GM11168 (cell line): ENCODE measurements at regions not wholly inside any gene's neighbourhood (a gene's known extent, or its start where the extent isn't known, plus 50 kb on each side); places are given as distances from the start of the nearest gene placed in this dataset.
"Not testable (repeated sequence)": the region's sequence is repeated elsewhere in the genome, so short reads cannot be mapped to it uniquely, and the experiment has no call there.

Source experiments
- in situ Hi-C: fragments of 300-500 bp; cut with MboI; formaldehyde crosslinking; loops from one replicate; pipeline ENCODE4 v1.12.0; 2022; ENCODE audit warnings: low sequenced_read_pairs; ENCODE audit not compliant: unreplicated experiment

GRCh38 chr5:135279328-135279727 lies 119.7 kb downstream of the MACROH2A1 start:
- in situ Hi-C loops: no loop called here

GRCh38 chr5:135276151-135276550 lies 122.9 kb downstream of the MACROH2A1 start:
- in situ Hi-C loops: no loop called here

GRCh38 chr5:135273212-135273611 lies 125.8 kb downstream of the MACROH2A1 start:
- in situ Hi-C loops: no loop called here

GRCh38 chr5:135272311-135272805 lies 126.7 kb downstream of the MACROH2A1 start:
- in situ Hi-C loops: no loop called here

- in situ Hi-C loops: no loop called here
These were observed 127.3 kb downstream of the MACROH2A1 start for GRCh38 chr5:135271533-135272310.

GRCh38 chr5:135269931-135270421 lies 129.1 kb downstream of the MACROH2A1 start:
- in situ Hi-C loops: no loop called here

GRCh38 chr5:135269199-135269598 lies 129.8 kb downstream of the MACROH2A1 start:
- in situ Hi-C loops: no loop called here

GRCh38 chr5:135266975-135267374 lies 132.1 kb downstream of the MACROH2A1 start:
- in situ Hi-C loops: no loop called here

- in situ Hi-C loops: no loop called here
These were observed 132.8 kb downstream of the MACROH2A1 start for GRCh38 chr5:135266303-135266635.

- in situ Hi-C loops: no loop called here
These were observed 133.3 kb downstream of the MACROH2A1 start for GRCh38 chr5:135265497-135266302.

- in situ Hi-C loops: no loop called here
These were observed 134.3 kb downstream of the MACROH2A1 start for GRCh38 chr5:135264451-135265440.

GRCh38 chr5:135263022-135263668 lies 135.9 kb downstream of the MACROH2A1 start:
- in situ Hi-C loops: no loop called here

- in situ Hi-C loops: no loop called here
These were observed 136.7 kb downstream of the MACROH2A1 start for GRCh38 chr5:135262364-135262763.

GRCh38 chr5:135260108-135260507 lies 138.9 kb downstream of the MACROH2A1 start:
- in situ Hi-C loops: not testable (repeated sequence)

GRCh38 chr5:135255461-135256178 lies 143.4 kb downstream of the MACROH2A1 start:
- in situ Hi-C loops: no loop called here

- in situ Hi-C loops: no loop called here
These were observed 144.8 kb downstream of the MACROH2A1 start for GRCh38 chr5:135254183-135254582.

- in situ Hi-C loops: no loop called here
These were observed 145.3 kb downstream of the MACROH2A1 start for GRCh38 chr5:135253601-135254178.

GRCh38 chr5:135251093-135251492 lies 147.9 kb downstream of the MACROH2A1 start:
- in situ Hi-C loops: no loop called here

- in situ Hi-C loops: no loop called here
These were observed 148.4 kb downstream of the MACROH2A1 start for GRCh38 chr5:135250671-135251070.
